ENCODE measurements at regions not wholly inside any gene's neighbourhood (a gene's known extent, or its start where the extent isn't known, plus 50 kb on each side); places are given as distances from the start of the nearest gene placed in this dataset.

GRCh38 chr2:186201371-186201770 is 284.7 kb upstream of the ZC3H15 start:
- no peaks in the 10 kb centered on the region for H3K36me3 ChIP-seq (ENCODE audit: insufficient read depth, low read length)
- Mint-ChIP-seq H3K4me3 (no peak overlapping the region), H3K4me1 (no peaks in the 10 kb centered on the region), H3K27ac (no peak overlapping the region), H3K27me3 (no peaks in the 10 kb centered on the region), H3K9me3 (peaks cover 0 to 4% (median 0%) of the 10 kb centered on the region in 8 donors), H3K36me3 (no peaks in the 10 kb centered on the region)
- no peaks in the 10 kb centered on the region for H3K4me1 ChIP-seq (ENCODE audit: insufficient read depth, low read length)
- no peak overlapping the region for H3K4me3 ChIP-seq (ENCODE audit: low read length in 2 of 2)
- ChIA-PET CTCF (ENCODE audit: partially characterized antibody) (no interaction called here), POLR2A (ENCODE audit: partially characterized antibody) (no interaction called here)
- no peaks in the 10 kb centered on the region for H3K27me3 ChIP-seq (ENCODE audit: insufficient read depth, low read length)
- no peaks in the 10 kb centered on the region for H3K9me3 ChIP-seq (ENCODE audit: control insufficient read depth in 1 of 2, low read length in 2 of 2)
- intact Hi-C loops (cut with micrococcal nuclease): no loop called here
- no peak for DNase-seq
- H3K27ac ChIP-seq (ENCODE audit: low read depth, low read length): no peak overlapping the region

GRCh38 chr2:186205254-186205911 is 280.7 kb upstream of the ZC3H15 start:
- H3K27me3 Mint-ChIP-seq: no peaks in the 10 kb centered on the region
- intact Hi-C loops (cut with micrococcal nuclease): no loop called here
- H3K27ac ChIP-seq (ENCODE audit: low read depth, low read length): no peak overlapping the region
- H3K4me3 Mint-ChIP-seq: no peak overlapping the region
- no peak overlapping the region for H3K4me3 ChIP-seq (ENCODE audit: low read length in 2 of 2)
- DNase-seq: no peak
- CTCF ChIA-PET (ENCODE audit: partially characterized antibody): no interaction called here
- H3K4me1 ChIP-seq (ENCODE audit: insufficient read depth, low read length): no peaks in the 10 kb centered on the region
- POLR2A ChIA-PET (ENCODE audit: partially characterized antibody): no interaction called here
- H3K36me3 Mint-ChIP-seq: no peaks in the 10 kb centered on the region
- H3K9me3 Mint-ChIP-seq: peaks cover 0 to 4% (median 0%) of the 10 kb centered on the region in 8 donors
- no peaks in the 10 kb centered on the region for H3K36me3 ChIP-seq (ENCODE audit: insufficient read depth, low read length)
- H3K27ac Mint-ChIP-seq: no peak overlapping the region
- H3K9me3 ChIP-seq (ENCODE audit: control insufficient read depth in 1 of 2, low read length in 2 of 2): no peaks in the 10 kb centered on the region
- H3K4me1 Mint-ChIP-seq: no peaks in the 10 kb centered on the region
- H3K27me3 ChIP-seq (ENCODE audit: insufficient read depth, low read length): no peaks in the 10 kb centered on the region

DNA sequence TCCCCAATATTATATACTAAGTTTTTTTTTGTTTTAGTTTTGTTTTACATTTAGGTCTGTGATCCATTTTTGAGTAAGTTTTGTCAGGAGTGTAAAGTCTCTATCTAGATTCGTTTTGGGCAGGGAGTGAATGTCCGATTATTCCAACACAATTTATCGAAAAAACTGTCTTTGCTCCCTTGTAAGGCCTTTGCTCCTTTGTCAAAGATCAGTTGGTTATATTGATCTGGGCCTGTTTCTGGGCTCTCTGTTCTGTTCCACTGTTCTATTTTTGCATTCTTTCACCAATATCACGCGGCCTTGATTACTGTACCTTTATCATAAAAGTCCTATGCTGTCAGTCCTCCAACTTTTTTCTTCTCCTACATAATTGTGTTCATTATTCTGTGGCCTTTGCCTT is 276.5 kb upstream of the ZC3H15 start:
- Histone ChIP-seq H3K4me3 (ENCODE audit: low read length in 2 of 2) (no peak overlapping the region), H3K27me3 (ENCODE audit: insufficient read depth, low read length) (no peaks in the 10 kb centered on the region), H3K36me3 (ENCODE audit: insufficient read depth, low read length) (no peaks in the 10 kb centered on the region), H3K9me3 (ENCODE audit: control insufficient read depth in 1 of 2, low read length in 2 of 2) (no peaks in the 10 kb centered on the region), H3K4me1 (ENCODE audit: insufficient read depth, low read length) (no peaks in the 10 kb centered on the region), H3K27ac (ENCODE audit: low read depth, low read length) (no peak overlapping the region)
- CTCF ChIA-PET (ENCODE audit: partially characterized antibody): interaction anchor here (1.3 kb wide), 1 partner anchor 12 kb away, joined by 4 read pairs; no protein-coding TSS in a partner anchor
- H3K4me1 Mint-ChIP-seq: no peaks in the 10 kb centered on the region
- H3K4me3 Mint-ChIP-seq: no peak overlapping the region
- intact Hi-C loops (cut with micrococcal nuclease): no loop called here
- DNase-seq: no peak
- no peaks in the 10 kb centered on the region for H3K27me3 Mint-ChIP-seq
- H3K27ac Mint-ChIP-seq: no peak overlapping the region
- peaks cover 0 to 12% of the 10 kb centered on the region in 2 donors for H3K36me3 Mint-ChIP-seq
- POLR2A ChIA-PET (ENCODE audit: partially characterized antibody): no interaction called here
- H3K9me3 Mint-ChIP-seq: peaks cover 0 to 3% (median 0%) of the 10 kb centered on the region in 8 donors

DNA sequence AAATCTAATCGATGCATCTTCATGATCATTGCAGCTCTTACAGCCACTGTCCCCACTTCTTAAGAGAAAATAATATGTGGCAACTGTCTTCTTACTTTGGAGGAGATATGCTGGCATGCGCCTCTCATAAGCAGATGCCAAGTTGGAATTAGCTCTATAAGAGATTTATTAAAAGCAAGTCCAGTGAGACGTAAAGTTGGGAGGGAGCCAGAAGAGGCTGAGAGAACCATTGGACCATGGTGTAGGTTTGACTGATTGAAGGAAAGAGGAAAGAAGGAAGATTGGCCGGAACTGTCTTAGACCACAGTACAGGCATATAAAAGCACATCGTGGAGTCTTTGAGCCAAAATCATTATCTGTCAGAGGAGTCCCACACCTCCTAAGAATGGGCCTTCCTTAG is 265.7 kb upstream of the ZC3H15 start:
- no peak overlapping the region for H3K4me3 ChIP-seq (ENCODE audit: low read length in 2 of 2)
- no peak for DNase-seq
- no peaks in the 10 kb centered on the region for H3K4me1 Mint-ChIP-seq
- no peak overlapping the region for H3K4me3 Mint-ChIP-seq
- intact Hi-C loops (cut with micrococcal nuclease): no loop called here
- ChIA-PET POLR2A (ENCODE audit: partially characterized antibody) (no interaction called here), CTCF (ENCODE audit: partially characterized antibody) (no interaction called here)
- no peaks in the 10 kb centered on the region for H3K27me3 ChIP-seq (ENCODE audit: insufficient read depth, low read length)
- H3K27me3 Mint-ChIP-seq: peaks cover 0 to 1% of the 10 kb centered on the region in 2 donors
- H3K4me1 ChIP-seq (ENCODE audit: insufficient read depth, low read length): no peaks in the 10 kb centered on the region
- no peak overlapping the region for H3K27ac Mint-ChIP-seq
- H3K27ac ChIP-seq (ENCODE audit: low read depth, low read length): no peak overlapping the region
- H3K9me3 Mint-ChIP-seq: peaks cover 0 to 26% (median 18%) of the 10 kb centered on the region in 8 donors
- H3K36me3 Mint-ChIP-seq: peaks cover 8 to 31% of the 10 kb centered on the region in 2 donors
- no peaks in the 10 kb centered on the region for H3K36me3 ChIP-seq (ENCODE audit: insufficient read depth, low read length)
- H3K9me3 ChIP-seq (ENCODE audit: control insufficient read depth in 1 of 2, low read length in 2 of 2): no peaks in the 10 kb centered on the region

GRCh38 chr2:186229265-186229664 is 256.8 kb upstream of the ZC3H15 start:
- Mint-ChIP-seq H3K4me3 (no peak overlapping the region), H3K9me3 (peaks cover 0 to 91% (median 81%) of the 10 kb centered on the region in 8 donors), H3K27me3 (no peaks in the 10 kb centered on the region), H3K36me3 (peaks cover 24 to 29% of the 10 kb centered on the region in 2 donors), H3K4me1 (no peaks in the 10 kb centered on the region), H3K27ac (no peak overlapping the region)
- POLR2A ChIA-PET (ENCODE audit: partially characterized antibody): no interaction called here
- intact Hi-C loops (cut with micrococcal nuclease): no loop called here
- Histone ChIP-seq H3K4me1 (ENCODE audit: insufficient read depth, low read length) (no peaks in the 10 kb centered on the region), H3K36me3 (ENCODE audit: insufficient read depth, low read length) (no peaks in the 10 kb centered on the region), H3K27ac (ENCODE audit: low read depth, low read length) (no peak overlapping the region), H3K9me3 (ENCODE audit: control insufficient read depth in 1 of 2, low read length in 2 of 2) (peaks cover 0 to 10% of the 10 kb centered on the region in 2 donors), H3K4me3 (ENCODE audit: low read length in 2 of 2) (no peak overlapping the region), H3K27me3 (ENCODE audit: insufficient read depth, low read length) (no peaks in the 10 kb centered on the region)
- CTCF ChIA-PET (ENCODE audit: partially characterized antibody): no interaction called here
- no peak for DNase-seq

DNA sequence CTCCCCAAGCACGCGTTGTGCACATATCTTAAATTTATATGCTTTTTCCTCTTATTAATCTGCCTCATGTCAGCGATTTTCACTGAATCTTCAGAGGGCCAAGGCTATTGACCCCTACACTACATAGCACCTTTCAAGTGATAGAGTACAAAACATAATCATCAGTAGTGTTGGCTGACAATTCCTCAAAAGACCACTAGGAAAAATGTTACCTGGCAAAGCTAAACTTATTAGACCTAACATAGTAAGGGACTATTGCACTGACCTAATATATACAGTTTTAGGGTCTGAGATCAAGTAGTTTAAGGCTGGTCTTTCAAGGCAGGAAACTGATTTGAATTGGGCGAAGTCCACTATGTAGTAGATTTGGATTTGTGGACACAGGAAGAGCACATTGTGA is 244.2 kb upstream of the ZC3H15 start:
- H3K9me3 ChIP-seq (ENCODE audit: control insufficient read depth in 1 of 2, low read length in 2 of 2): no peaks in the 10 kb centered on the region
- H3K27ac ChIP-seq (ENCODE audit: low read depth, low read length): no peak overlapping the region
- DNase-seq: no peak
- no peaks in the 10 kb centered on the region for H3K27me3 ChIP-seq (ENCODE audit: insufficient read depth, low read length)
- Mint-ChIP-seq H3K27ac (no peak overlapping the region), H3K4me1 (no peaks in the 10 kb centered on the region), H3K36me3 (peaks cover 0 to under 1% of the 10 kb centered on the region in 2 donors), H3K27me3 (no peaks in the 10 kb centered on the region), H3K4me3 (no peak overlapping the region), H3K9me3 (peaks cover 0 to 5% (median 2%) of the 10 kb centered on the region in 8 donors)
- intact Hi-C loops (cut with micrococcal nuclease): no loop called here
- ChIA-PET CTCF (ENCODE audit: partially characterized antibody) (no interaction called here), POLR2A (ENCODE audit: partially characterized antibody) (no interaction called here)
- no peaks in the 10 kb centered on the region for H3K36me3 ChIP-seq (ENCODE audit: insufficient read depth, low read length)
- H3K4me1 ChIP-seq (ENCODE audit: insufficient read depth, low read length): no peaks in the 10 kb centered on the region
- no peak overlapping the region for H3K4me3 ChIP-seq (ENCODE audit: low read length in 2 of 2)

GRCh38 chr2:186254759-186255158 is 231.3 kb upstream of the ZC3H15 start:
- CTCF ChIA-PET (ENCODE audit: partially characterized antibody): no interaction called here

More at GRCh38 chr2:186254759-186255158, 231.3 kb upstream of the ZC3H15 start:
- Histone ChIP-seq H3K9me3 (ENCODE audit: control insufficient read depth in 1 of 2, low read length in 2 of 2) (no peaks in the 10 kb centered on the region), H3K4me3 (ENCODE audit: low read length in 2 of 2) (no peak overlapping the region), H3K27ac (ENCODE audit: low read depth, low read length) (no peak overlapping the region), H3K4me1 (ENCODE audit: insufficient read depth, low read length) (no peaks in the 10 kb centered on the region), H3K36me3 (ENCODE audit: insufficient read depth, low read length) (no peaks in the 10 kb centered on the region), H3K27me3 (ENCODE audit: insufficient read depth, low read length) (no peaks in the 10 kb centered on the region)
- Mint-ChIP-seq H3K36me3 (no peaks in the 10 kb centered on the region), H3K27ac (no peak overlapping the region), H3K27me3 (no peaks in the 10 kb centered on the region), H3K4me3 (no peak overlapping the region), H3K9me3 (peaks cover 0 to 8% (median 0%) of the 10 kb centered on the region in 8 donors), H3K4me1 (no peaks in the 10 kb centered on the region)
- POLR2A ChIA-PET (ENCODE audit: partially characterized antibody): no interaction called here
- no peak for DNase-seq
- intact Hi-C loops (cut with micrococcal nuclease): no loop called here

All from CD4-positive, alpha-beta memory T cell (primary cell).